Uterus (tissue), 2 donors: ENCODE measurements at regions not wholly inside any gene's neighbourhood (a gene's known extent, or its start where the extent isn't known, plus 50 kb on each side); places are given as distances from the start of the nearest gene placed in this dataset.

ENCODE experiments used
- CTCF ChIP-seq, 4 experiments: fragments of 200-600 bp in 2 of 4; fragments of 450-650 bp in 2 of 4; sonication (generic) in 2 of 4; IDR thresholded peaks; one replicate each; pipeline ENCODE4 v1.5.1; 2016 to 2019; ENCODE audit warnings: antibody characterized with exemption in 4 of 4, mild to moderate bottlenecking in 2 of 4, moderate library complexity in 1 of 4
- POLR2A ChIP-seq, 2 donors: fragments of 450-650 bp; IDR thresholded peaks; one replicate each; pipeline ENCODE4 v1.6.1; 2016; ENCODE audit warnings: antibody characterized with exemption in 2 of 2, mild to moderate bottlenecking in 1 of 2, moderate library complexity in 1 of 2

- TF ChIP-seq CTCF (IDR thresholded peaks at IDR 0.05) (no peak), POLR2A (IDR thresholded peaks at IDR 0.05) (no peak)
These were observed 376.7 kb upstream of the ARID1B start for GRCh38 chr6:156400487-156400886.
